HG03103 (cell line): ENCODE measurements at regions not wholly inside any gene's neighbourhood (a gene's known extent, or its start where the extent isn't known, plus 50 kb on each side); places are given as distances from the start of the nearest gene placed in this dataset.

Experiments
- ATAC-seq: cut with Tn5 transposase; IDR thresholded peaks from one replicate; pipeline ENCODE4 v1.9.1; 2021; ENCODE audit warnings: low read depth; ENCODE audit not compliant: unreplicated experiment

DNA sequence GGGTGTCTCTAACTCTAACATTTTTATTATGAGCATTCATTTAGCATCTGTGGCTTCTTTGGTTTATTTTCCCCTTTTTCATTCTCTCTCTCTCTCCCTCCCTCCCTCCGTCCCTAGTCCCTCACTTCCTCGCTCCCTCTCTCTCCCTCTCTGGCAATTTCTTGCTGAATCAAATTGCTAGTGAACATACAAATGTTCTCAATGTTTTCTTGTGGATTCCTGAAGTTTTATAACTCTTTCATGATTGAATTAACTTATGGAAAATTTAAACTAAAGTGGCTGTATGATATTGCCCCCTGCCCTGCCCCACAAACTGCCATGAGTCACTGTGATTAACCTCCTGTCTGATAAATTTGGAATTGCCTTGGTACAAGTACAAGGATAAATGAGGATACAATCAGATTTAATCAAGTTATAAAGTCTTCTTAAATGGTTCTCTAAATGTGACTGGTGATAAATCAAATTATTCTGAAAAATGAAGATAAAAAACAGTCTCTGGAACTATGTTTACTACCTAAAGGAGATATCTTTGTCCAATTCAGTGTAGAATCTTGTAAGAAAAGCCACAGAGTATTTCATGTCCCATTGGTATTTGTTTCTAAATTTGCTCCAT, 143.0 kb upstream of the PDGFD start:
- ATAC-seq = no peak

DNA sequence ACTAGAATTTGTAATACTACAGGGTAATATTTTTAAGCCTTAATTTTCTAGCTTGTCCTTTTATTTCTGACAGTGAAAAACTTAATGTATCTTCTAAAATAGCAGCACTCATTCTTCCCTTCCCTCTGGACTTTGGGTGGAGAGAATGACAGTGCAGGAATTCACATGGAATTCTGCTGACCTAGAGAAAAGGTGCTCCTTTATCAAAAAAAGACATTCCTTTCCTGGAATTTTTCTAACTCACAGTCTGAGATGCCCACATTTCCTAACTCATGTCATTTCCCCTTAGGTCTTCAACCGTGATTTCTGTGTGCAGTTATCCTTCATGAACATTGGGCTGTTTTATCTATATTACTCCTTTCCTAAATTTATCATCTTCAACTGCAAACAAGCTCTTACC, 137.8 kb upstream of the PDGFD start:
- no peak for ATAC-seq

DNA sequence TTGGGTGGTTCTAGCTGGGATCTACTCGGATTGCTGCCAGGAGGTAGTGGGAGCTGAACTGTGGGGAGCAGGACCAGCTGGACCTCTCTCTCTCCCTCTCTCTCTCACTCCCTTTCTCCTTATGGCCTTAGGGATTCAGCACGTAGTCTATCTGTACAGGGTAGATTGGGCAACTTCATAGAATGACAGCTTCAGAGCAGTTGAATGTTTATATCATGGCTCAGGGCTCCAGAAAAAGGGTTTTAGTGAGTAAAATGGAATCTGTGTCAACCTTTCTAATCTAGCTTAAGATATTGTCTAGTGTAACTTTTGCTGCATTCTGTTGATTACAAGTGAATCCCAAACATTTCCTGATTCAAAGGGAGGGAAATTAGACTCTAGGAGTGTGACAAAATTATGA, 127.7 kb upstream of the PDGFD start:
- no peak for ATAC-seq

DNA sequence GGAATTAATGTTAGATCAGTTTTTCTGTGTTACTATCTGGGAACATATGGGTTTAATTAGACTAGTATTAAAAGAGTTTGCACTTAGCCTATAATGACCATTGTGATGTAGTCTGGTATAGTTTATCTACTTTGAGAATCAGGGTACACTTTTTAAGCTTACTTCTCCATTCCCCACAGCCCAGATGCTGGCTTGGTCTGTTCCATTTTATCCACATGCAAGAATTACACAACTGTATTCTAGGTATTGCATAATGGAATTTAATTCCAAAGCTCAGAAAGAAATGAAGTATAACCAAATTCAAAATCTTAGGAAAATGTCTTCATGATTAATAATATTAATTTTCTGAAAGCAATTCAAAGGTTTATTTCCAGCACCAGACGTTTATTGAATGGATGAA, 122.2 kb upstream of the PDGFD start:
- no peak for ATAC-seq

DNA sequence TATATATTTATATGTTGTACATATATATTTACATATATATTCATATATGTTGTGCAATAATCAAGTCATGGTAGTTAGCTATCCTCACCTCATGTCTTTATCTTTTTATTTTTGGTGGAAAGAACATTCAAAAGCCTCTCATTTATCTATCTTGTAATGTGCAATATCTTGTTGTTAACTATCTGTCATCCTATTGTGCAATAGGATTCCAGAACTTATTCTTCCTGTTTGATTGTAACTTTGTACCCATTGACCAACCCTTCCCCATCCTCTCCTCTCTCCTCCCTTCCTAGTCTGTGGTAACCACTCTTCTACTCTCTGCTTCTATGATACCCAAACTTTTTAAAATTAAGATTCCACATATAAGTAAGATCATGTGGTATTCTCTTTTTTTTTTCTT, 115.6 kb upstream of the PDGFD start:
- no peak for ATAC-seq

DNA sequence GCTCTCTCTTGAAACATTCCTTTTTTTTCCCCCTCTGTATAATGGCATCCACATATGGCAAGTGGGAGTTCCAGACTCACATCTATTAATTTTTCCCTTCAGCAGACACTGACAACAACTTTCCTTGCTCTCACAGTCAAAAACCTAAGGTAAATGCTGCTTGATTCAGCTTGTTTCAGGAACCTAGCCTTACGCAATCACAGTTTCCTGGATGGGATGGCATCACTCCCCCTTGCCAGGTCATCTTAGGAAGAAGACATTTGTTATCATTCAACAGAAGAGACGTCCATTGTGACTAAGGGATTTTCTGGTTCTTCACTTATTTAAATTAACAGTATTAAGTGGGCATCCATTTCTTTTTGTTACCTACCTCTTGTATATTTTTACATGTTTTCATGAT, 112.0 kb upstream of the PDGFD start:
- no peak for ATAC-seq

DNA sequence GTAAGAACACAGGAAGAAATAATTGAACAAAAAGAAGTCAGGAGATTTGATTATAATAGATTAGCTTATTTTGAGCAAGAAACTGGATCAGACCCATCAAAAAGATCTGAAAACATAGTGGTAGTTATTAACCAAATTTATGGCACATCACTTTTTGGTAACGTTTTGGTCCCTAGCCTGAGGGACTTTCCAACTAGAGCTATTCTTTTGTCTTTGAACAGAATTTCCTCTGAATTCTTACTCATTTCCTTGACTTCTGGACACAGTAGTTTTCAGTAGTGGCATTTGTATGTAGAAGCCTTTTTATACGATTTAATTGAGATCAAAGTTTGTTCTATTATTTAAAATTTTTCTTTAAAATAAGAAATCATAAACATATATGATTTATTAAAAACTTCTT, 96.5 kb upstream of the PDGFD start:
- no peak for ATAC-seq

DNA sequence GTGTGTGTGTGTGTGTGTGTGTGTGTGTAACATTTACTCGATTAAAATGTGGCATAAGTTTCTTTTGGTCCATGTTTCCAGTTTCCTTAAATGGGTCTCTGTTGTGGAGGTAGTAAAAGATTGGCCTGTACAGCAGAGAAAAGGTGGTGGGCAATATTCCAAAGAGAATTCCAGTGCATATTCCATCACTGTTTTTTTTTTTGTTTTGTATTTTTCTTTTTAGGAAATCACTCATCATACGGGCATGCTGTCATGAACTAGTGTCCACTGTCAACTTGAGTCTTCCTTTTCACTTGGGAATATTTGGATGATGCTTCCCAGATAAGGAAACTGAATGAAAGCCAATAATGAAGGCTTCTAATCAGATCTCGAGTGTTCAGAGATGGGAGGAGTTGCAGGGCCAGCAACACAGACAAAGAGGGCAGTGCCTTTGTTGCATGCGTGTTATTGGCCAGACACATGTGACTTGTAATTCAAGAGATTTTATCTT, 95.2 kb upstream of the PDGFD start:
- no peak for ATAC-seq

DNA sequence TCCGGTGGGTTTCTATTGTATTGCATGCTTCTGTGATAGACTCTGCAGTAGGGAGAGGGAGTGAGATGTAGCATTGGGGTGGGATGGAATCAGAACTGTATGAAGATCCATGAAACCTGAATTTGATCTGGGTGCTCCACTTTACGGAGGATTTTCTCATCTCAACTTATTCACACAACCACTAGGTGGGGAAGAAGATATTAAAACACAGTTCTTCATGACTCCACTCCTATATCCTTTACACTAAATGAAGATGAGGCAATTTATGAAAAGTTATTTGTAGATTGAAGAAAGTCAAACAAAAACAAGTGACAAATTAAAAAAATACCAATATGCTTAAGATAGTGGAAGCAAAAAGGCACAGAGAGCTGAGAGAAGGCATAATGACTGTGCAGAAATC, 92.6 kb upstream of the PDGFD start:
- ATAC-seq = no peak

DNA sequence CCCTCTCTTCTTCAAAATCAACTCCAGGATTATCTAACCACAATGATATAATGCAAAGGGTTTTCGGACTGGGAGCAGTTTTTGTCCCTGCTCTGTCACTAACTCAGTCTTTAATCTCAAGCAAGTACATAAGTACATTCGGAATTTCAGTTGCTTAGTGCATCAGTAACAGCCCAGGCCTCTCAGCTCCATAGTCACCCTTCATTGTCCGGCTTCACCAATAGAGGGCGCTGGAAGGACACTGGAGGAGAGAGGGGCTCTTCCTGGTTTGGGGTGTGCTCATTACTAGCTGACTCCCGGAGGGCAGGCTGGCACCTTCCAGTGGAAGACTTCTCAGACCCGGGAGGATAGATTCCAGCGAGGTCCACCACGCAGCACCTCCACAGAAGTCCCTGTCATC, 90.4 kb upstream of the PDGFD start:
- ATAC-seq = peak; percentile 95

DNA sequence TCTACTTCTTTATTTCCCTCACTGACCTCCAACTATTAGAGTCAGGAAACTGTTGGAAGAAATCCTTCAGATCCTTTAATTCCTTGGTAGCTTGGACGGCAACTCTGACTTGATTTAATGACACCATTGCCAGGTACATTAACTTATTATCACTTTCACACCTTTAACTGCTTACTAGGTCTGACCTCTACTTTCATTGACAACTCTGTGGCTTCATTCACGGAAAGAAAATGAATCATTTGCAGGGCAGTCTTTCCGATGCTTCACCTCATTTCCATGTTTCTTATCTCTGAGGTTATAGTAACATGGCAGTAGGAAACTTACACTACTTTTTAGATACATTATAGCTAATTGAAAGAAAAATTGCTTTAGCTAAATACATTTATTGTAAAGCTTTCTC, 82.6 kb upstream of the PDGFD start:
- no peak for ATAC-seq

DNA sequence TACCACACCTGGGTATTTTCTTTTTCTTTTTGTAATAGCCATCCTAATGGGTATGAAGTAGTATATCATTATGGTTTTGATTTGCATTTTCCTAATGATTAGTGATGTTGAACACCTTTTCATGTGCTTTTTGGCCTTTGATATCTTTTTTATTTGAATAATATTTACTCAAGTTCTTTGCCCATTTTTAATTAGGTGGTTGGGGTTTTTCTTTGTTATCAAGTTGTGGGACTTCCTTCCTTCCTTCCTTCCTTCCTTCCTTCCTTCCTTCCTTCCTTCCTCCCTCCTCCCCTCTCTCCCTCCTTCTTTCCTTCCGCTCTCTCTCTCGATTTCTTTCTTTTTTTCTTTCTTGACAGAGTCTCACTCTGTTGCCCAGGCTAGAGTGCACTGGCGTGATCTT, 75.0 kb upstream of the PDGFD start:
- no peak for ATAC-seq

DNA sequence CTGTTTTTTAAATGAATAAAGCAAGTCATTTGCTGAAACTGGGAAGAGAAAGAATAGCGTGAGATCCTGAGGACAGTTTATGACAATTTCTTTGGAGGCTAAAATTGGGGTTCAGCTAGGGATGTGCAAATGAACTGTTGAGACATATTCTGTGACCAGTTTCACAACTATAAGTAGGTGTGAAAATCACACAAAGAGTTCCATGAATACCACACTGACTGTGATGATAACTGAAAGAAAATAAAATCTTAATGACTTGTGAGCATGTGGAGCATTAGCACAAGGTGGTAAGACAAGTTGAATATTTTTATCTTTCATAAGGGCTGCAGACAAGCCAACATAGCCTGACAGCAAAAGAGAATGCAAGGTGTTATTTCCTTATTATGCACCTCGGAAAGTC, 61.1 kb upstream of the PDGFD start:
- ATAC-seq = no peak

DNA sequence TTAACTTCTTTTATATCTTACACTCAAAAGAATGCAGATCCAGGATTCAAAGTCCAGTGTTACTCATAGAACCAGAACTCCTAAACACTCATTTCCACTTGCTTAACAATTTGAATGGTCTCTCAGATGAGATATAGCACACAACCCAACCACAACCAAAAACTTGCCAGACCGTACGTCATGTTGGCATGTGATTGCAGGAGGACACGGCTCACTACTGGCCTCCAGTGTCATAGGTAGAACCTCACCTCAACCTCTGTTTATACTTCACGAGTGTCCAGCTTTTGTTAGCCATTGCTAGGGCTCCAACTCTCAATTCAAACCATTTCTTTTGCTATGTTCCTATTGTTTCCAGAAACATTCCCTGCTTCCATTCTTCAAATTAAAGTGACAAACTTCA, 58.5 kb upstream of the PDGFD start:
- no peak for ATAC-seq

DNA sequence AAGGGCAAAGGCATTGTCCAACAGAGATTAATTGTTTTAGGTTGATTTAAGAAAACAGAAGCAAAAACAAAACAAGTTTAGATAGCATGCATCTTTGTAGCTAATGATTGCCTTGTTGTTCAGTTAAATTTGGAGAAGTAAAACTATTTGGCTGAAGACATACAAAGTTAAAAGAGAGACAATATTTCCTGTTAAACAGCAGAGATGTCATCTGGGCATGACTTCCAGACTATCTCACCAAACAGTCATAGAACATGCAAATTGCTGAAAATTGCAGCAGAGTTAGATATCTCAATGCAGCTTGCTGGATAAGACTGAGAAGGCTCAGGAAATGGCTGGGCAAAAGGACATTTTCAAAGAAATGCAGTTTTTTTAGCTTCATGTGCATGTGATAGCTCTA, 57.5 kb upstream of the PDGFD start:
- no peak for ATAC-seq

DNA sequence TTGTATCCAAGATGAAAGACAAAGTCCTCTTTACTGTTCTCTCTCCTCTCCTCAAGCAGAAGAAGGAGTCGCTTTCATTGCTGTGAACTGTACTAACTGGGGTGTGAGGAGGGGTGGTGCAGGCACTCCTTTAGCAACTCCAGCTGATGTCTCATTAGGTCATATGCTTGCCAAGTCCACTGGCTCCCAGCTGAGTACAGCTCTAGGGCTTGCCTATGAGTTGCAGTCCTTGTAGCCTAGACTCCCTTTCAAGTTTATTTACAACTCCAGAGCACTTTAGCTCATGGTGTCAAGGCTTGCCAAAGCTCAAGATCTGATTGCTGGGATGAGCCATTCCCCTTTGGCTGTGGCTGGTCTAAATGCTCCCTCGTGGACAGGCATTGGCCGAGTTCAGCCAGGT, 55.1 kb upstream of the PDGFD start:
- ATAC-seq = no peak

DNA sequence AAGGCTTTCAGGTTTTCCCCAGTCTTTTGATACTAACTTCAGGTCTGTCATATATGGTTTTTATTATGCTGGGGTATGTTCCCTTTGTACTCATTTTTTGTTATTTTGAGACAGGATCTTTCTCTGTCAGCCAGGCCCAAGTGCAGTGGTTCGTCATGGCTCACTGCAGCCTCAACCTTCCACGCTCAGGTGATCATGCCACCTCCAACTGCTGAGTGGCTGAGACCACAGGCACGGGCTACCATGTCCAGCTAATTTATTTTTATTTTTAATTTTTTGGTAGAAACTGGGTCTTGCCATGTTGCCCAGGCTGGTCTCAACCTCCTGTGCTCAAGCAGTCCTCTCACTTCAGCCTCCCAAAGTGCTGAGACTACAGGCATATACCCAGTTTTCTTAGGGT, 50.6 kb upstream of the PDGFD start:
- ATAC-seq = no peak
